Adipocyte (in vitro differentiated cells): ENCODE measurements at regions not wholly inside any gene's neighbourhood (a gene's known extent, or its start where the extent isn't known, plus 50 kb on each side); places are given as distances from the start of the nearest gene placed in this dataset.
"Not testable (repeated sequence)": the region's sequence is repeated elsewhere in the genome, so short reads cannot be mapped to it uniquely, and the experiment has no call there.

Experiments
- DNase-seq: peaks from one replicate; pipeline ENCODE4 v3.0.0-alpha.2; 2015; ENCODE audit warnings: low read depth
- H3K27me3 ChIP-seq: replicated peaks from 2 replicates; pipeline ENCODE4 v1.7.0; 2013; ENCODE audit warnings: mild to moderate bottlenecking, low read length, moderate library complexity; ENCODE audit not compliant: control insufficient read depth, insufficient read depth
- H3K36me3 ChIP-seq: 2 replicates; pipeline ENCODE4 v1.7.0; 2013; ENCODE audit warnings: low read length, mild to moderate bottlenecking, moderate library complexity; ENCODE audit not compliant: control insufficient read depth, insufficient read depth, severe bottlenecking
- H3K4me1 ChIP-seq: 2 replicates; pipeline ENCODE4 v1.7.0; 2013; ENCODE audit warnings: mild to moderate bottlenecking, low read length, moderate library complexity; ENCODE audit not compliant: control insufficient read depth, insufficient read depth
- H3K4me3 ChIP-seq: 2 replicates; pipeline ENCODE4 v1.7.0; 2013; ENCODE audit warnings: mild to moderate bottlenecking, low read length, moderate library complexity
- H3K9ac ChIP-seq: 2 replicates; pipeline ENCODE4 v1.7.0; 2013; ENCODE audit warnings: mild to moderate bottlenecking, low read length, moderate library complexity
- H3K9me3 ChIP-seq: 2 replicates; pipeline ENCODE4 v1.7.0; 2013; ENCODE audit warnings: mild to moderate bottlenecking, low read length, moderate library complexity; ENCODE audit not compliant: control insufficient read depth

GRCh38 chr5:112472614-112473013 is 53.5 kb upstream of the EPB41L4A start:
- Histone ChIP-seq H3K36me3 (no peaks in the 10 kb centered on the region), H3K4me1 (no peaks in the 10 kb centered on the region), H3K27me3 (no peaks in the 10 kb centered on the region), H3K9ac (no peak overlapping the region), H3K9me3 (no peaks in the 10 kb centered on the region), H3K4me3 (no peak overlapping the region)
- no peak for DNase-seq

DNA sequence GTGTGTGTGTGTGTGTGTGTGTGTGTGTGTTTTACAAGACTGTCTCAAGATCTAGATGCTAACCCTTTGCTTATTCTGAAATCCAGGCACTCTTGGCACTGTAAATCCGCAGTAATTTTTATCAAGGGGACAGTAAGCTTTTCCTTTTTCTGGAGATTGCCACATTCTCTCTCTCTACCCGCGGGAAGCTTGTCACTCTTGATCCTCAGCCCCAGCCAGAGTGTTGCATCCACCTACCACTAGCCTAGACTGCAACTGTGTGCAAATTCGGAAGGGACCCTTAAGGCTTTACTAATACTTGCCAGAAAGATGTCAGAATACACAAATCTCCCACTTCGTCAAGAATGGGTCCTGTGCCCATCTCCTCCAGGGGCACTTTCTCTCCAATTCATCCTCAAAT is 54.9 kb upstream of the EPB41L4A start:
- Histone ChIP-seq H3K9me3 (no peaks in the 10 kb centered on the region), H3K9ac (no peak overlapping the region), H3K27me3 (no peaks in the 10 kb centered on the region), H3K4me3 (no peak overlapping the region), H3K36me3 (no peaks in the 10 kb centered on the region), H3K4me1 (no peaks in the 10 kb centered on the region)
- DNase-seq: no peak

- H3K36me3 ChIP-seq: no peaks in the 10 kb centered on the region
- DNase-seq: no peak
- no peaks in the 10 kb centered on the region for H3K27me3 ChIP-seq
- no peak overlapping the region for H3K4me3 ChIP-seq
- no peak overlapping the region for H3K9ac ChIP-seq
- no peaks in the 10 kb centered on the region for H3K9me3 ChIP-seq
- H3K4me1 ChIP-seq: peaks cover 5% of the 10 kb centered on the region
These were observed 56.8 kb upstream of the EPB41L4A start for GRCh38 chr5:112475747-112476365.

DNA sequence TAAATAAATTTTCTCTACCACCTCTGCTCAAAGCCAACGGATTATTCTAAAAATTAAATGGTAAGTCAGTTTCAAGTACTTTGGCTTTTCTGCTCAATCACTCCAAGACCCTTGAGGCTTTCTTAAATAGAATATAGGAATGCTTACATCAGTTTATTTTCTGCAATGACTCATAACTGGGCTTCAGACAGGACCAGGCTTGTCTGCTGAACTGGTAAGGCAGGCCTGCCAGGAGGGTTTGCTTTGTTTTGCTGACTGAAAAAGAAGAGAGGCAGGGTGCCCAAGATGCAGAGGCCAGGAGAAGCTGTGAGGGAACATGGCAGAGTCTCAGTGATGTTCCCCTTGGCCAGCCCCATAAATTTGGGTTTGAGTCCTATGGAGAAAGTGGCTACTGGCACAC is 60.3 kb upstream of the EPB41L4A start:
- H3K4me1 ChIP-seq: peaks cover 5% of the 10 kb centered on the region

DNA sequence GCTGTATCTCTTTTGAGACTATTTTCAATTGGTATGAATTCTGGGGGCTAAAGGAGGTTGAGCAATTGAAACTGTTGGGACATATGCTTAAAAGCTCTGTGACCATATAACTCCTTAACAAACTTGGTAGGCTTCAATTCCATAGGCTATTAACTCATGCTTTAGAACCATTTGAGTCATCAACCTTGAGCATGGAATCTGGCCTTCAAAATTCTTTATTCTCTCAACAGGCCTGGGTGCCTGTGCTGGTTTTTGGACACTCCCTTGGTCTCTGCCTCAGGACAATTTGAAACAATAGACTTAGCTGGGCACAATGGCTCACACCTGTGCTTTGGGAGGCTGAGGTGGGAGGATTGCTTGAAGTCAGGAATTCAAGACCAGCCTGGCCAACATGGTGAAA is 61.4 kb upstream of the EPB41L4A start:
- DNase-seq: no peak
- Histone ChIP-seq H3K4me1 (peaks cover 5% of the 10 kb centered on the region), H3K9ac (no peak overlapping the region)

More for the DNA sequence above, 60.3 kb upstream of the EPB41L4A start:
- Histone ChIP-seq H3K27me3 (no peaks in the 10 kb centered on the region), H3K4me3 (no peak overlapping the region), H3K36me3 (no peaks in the 10 kb centered on the region), H3K9ac (no peak overlapping the region), H3K9me3 (peaks cover 8% of the 10 kb centered on the region)
- peak; percentile 37 for DNase-seq

DNA sequence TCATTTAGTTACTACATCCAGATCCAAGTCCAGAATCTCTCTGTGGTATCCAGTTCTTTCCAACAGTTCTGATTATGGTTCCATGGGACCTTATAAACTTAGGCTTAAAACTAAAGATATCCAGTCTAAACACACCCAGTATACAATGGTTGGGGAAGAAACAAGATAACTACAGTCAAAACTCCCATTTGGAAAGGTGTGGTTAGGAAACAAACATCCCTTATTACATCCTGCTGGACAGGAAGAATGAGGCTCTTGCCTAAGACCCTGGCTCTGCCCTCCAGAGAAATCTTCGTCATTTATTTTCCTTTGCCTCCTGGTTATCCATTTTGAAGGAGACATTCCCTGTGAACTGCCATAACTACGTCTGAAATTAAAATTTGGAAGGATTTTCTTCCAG is 64.6 kb upstream of the EPB41L4A start:
- Histone ChIP-seq H3K4me3 (no peak overlapping the region), H3K27me3 (no peaks in the 10 kb centered on the region), H3K36me3 (no peaks in the 10 kb centered on the region), H3K9ac (no peak overlapping the region), H3K4me1 (peaks cover 5% of the 10 kb centered on the region), H3K9me3 (peaks cover 8% of the 10 kb centered on the region)
- DNase-seq: no peak

More for the DNA sequence above, 61.4 kb upstream of the EPB41L4A start:
- H3K4me3 ChIP-seq: no peak overlapping the region
- H3K27me3 ChIP-seq: no peaks in the 10 kb centered on the region
- H3K9me3 ChIP-seq: peaks cover 8% of the 10 kb centered on the region
- no peaks in the 10 kb centered on the region for H3K36me3 ChIP-seq

DNA sequence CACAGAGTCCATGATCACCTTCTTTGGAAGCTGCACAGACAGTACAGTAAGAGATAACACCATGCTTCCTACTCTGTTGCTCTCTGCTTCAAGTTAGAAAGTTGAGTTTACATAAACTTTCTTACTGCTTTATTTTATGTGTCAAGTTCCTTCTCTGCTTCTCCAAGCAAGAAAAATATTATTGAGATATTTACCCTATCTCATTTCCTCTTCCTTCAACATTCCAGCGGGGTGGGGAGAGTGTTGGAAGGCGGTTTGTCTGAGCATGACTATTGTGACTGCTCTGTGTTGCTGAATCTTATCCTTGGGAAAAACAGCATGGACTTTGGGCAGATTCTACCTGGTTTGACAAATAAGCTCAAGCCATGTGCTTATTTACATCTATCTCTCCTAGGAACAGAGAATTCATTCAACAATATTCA is 66.9 kb upstream of the EPB41L4A start:
- Histone ChIP-seq H3K4me1 (no peaks in the 10 kb centered on the region), H3K4me3 (no peak overlapping the region), H3K9ac (no peak overlapping the region), H3K27me3 (no peaks in the 10 kb centered on the region), H3K9me3 (peaks cover 8% of the 10 kb centered on the region), H3K36me3 (no peaks in the 10 kb centered on the region)
- no peak for DNase-seq

- no peak for DNase-seq
- Histone ChIP-seq H3K4me1 (peaks cover 3% of the 10 kb centered on the region), H3K4me3 (no peak overlapping the region), H3K27me3 (peaks cover 3% of the 10 kb centered on the region), H3K9me3 (no peaks in the 10 kb centered on the region), H3K36me3 (no peaks in the 10 kb centered on the region), H3K9ac (no peak overlapping the region)
These were observed 72.2 kb upstream of the EPB41L4A start for GRCh38 chr5:112491257-112491656.

GRCh38 chr5:112492291-112492690 is 73.2 kb upstream of the EPB41L4A start:
- Histone ChIP-seq H3K9ac (no peak overlapping the region), H3K4me1 (peaks cover 3% of the 10 kb centered on the region), H3K4me3 (no peak overlapping the region), H3K9me3 (no peaks in the 10 kb centered on the region), H3K27me3 (peaks cover 3% of the 10 kb centered on the region), H3K36me3 (no peaks in the 10 kb centered on the region)
- peak; percentile 54 for DNase-seq

DNA sequence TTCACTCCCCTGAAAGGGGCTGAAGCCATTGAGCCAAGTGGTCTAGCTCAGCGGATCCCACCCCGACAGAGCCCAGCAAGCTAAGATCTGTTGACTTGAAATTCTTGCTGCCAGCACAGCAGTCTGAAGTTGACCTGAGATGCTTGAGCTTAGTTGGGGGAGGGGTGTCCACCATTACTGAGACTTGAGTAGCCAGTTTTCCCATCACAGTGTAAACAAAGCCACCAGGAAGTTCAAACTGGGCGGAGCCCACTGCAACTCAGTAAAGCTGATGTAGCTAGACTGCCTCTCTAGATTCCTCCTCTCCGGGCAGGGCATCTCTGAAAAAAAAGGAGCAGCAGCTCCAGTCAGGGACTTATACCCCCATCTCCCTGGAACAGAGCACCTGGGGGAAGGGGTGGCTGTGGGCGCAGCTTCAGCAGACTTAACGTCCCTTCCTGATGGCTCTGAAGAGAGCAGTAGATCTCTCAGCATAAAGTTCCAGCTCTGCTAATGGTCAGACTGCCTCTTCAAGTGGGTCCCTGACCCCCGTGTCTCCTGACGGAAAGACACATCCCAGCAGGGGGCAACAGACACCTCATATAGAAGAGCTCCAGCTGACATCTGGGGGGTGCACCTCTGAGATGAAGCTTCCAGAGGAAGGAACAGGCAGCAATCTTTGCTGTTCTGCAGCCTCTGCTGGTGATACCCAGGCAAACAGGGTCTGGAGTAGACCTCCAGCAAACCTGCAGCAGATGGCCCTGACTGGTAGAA is 84.8 kb upstream of the EPB41L4A start:
- H3K27me3 ChIP-seq, DNase-seq, H3K36me3 ChIP-seq, H3K4me3 ChIP-seq, H3K9me3 ChIP-seq, H3K9ac ChIP-seq, H3K4me1 ChIP-seq: not testable (repeated sequence)

DNA sequence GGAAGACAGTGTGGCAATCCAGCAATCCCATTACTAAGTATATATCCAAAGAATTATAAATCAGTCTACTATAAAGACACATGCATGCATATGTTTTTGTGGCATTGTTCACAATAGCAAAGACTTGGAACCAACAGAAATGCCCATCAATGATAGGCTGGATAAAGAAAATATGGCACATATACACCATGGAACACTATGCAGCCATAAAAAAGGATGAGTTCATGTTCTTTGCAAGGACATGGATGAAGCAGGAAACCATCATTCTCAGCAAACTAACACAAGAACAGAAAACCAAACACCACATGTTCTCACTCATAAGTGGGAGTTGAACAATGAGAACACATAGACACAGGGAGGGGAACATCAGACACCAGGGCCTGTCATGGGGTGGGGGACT is 90.0 kb upstream of the EPB41L4A start:
- not testable (repeated sequence) for H3K4me1 ChIP-seq, H3K9ac ChIP-seq, H3K4me3 ChIP-seq, DNase-seq, H3K36me3 ChIP-seq, H3K27me3 ChIP-seq
- peaks cover 26% of the 10 kb centered on the region for H3K9me3 ChIP-seq
